Left ventricle myocardium superior (tissue), 1 donor: ENCODE measurements at regions not wholly inside any gene's neighbourhood (a gene's known extent, or its start where the extent isn't known, plus 50 kb on each side); places are given as distances from the start of the nearest gene placed in this dataset.
A peak's percentile ranks its signal among the peaks of the same experiment; 100 is the strongest.
"Not testable (repeated sequence)": the region's sequence is repeated elsewhere in the genome, so short reads cannot be mapped to it uniquely, and the experiment has no call there.

Experiments
- ATAC-seq: fragments of 200-7000 bp; cut with Tn5 transposase; one replicate; pipeline ENCODE4 v1.9.1; 2020; ENCODE audit warnings: mild to moderate bottlenecking, moderate library complexity
- DNase-seq: peaks from one replicate; pipeline ENCODE4 v3.0.0-alpha.2; 2020
- intact Hi-C: fragments of 100-400 bp; cut with micrococcal nuclease; formaldehyde crosslinking; loops from one replicate; pipeline ENCODE4 v1.11.0; 2022
- donor health status: DM: no; HTN: yes; CAD: no; lungs with severe emphysema.

DNA sequence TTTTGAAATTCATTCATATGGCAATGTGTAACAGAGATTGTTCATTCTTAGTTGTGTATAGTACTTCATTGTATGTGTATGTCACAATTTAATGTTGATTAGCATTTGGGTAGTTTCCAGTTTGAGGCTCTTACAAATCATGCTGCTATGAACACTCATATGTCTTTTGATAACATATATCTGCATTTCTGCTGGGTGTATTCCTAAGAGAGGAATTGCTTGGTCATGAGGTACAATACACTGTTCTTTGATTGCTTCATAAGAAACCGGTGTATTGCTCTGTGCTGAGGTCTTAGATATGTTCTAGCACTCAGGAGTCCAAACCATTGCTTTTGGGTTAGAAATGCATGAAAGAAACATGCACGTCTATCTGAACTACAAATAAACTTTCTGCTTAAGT lies 492.9 kb upstream of the JAG1 start:
- ATAC-seq = no peak
- intact Hi-C loops = no loop called here
- no peak for DNase-seq

DNA sequence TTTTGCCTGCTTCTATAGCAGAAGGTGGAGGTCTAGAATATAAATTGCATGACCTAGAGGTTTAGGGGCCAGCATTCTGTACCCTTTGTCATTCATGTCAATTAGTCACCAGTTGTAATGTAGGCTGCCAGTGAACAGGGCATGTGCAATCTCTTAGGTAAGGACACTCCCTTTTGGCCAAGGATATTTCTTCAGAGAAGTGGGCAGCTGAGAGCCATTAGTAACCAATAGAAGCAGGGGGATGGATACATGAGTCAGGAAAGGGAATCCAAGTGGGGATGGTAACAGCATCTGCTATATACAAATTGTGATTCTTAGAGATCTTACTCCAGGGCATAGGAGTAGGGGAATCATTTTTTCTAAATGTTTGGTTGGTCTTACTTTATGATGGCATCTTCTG lies 494.2 kb upstream of the JAG1 start:
- intact Hi-C loops = no loop called here
- no peak for ATAC-seq
- no peak for DNase-seq

DNA sequence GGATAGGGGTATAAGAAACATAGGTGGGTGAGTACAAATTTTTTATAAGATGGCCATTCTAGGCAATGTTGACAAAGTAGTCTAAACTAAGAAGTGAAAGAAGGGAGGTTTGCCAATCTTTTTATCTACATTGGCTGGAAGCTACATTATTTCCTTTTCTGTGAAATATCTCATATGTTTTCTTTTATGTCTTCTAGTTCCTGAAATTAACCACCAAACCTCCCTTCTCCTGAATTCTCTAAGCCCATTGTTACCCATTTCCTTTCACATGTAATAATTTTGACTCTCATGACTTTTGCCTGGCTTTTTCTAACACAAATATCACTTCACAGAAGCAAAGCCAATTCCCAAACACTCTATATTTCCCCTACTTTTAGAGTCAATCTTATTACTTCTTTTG lies 496.2 kb upstream of the JAG1 start:
- ATAC-seq (no peak), DNase-seq (no peak)
- intact Hi-C loops = no loop called here

DNA sequence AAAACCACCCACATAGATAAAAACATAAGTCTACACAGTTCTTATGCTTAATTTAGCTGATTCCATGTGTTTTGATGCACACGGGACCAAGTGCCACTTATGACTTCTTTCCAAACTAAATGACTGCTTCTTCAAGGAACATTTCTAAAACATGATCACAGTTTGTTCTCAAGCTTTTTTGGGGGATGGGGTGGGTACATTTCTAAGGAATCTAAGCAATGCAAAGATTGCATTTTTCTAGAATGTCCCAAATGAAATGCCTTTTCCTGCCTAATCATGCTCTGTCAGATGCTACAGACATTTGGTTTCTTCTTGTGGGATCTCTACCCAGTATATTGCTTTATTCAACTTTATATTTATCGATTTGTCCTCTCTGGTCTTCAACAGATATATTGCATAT lies 496.8 kb upstream of the JAG1 start:
- no peak for ATAC-seq

DNA sequence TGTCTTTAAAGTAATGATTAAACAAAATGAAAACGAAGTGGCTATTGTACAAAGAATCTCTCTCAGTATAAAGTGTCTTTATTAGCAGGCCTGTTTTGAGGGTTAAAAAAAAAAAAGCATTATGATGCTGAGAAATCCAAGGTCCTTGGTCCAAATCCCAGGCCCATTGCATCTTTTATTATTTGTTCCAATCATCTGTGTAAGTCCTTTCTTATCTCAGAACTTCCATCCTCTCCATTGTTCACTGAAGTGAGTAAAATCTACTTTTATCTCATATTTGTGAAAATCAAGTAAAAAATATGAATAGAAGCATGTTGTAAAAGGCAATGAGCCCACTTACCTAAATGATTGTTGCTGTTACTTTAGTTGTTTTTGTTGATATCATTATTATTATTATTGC lies 499.1 kb upstream of the JAG1 start:
- no peak for ATAC-seq
- no peak for DNase-seq
- intact Hi-C loops = no loop called here

More for the DNA sequence above, 496.8 kb upstream of the JAG1 start:
- intact Hi-C loops = no loop called here
- no peak for DNase-seq

DNA sequence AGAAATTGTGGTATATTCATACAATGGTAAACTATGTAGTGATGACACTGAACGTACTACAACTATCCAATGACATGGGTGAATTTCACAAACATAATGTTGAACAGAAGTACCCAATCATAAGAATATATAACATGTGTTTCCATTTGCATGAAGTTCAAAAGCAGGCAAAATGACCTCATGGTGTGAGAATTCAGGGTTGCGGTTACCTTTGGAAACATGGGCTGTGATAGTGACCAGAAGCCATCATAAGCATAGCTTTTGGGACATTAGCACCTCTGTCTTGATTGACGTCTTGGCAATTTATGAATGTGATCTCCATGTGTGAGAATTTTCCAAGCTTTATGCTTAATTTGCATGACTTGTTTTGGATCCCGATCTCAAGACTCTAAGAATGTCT lies 500.1 kb upstream of the JAG1 start:
- no peak for DNase-seq
- intact Hi-C loops = no loop called here

DNA sequence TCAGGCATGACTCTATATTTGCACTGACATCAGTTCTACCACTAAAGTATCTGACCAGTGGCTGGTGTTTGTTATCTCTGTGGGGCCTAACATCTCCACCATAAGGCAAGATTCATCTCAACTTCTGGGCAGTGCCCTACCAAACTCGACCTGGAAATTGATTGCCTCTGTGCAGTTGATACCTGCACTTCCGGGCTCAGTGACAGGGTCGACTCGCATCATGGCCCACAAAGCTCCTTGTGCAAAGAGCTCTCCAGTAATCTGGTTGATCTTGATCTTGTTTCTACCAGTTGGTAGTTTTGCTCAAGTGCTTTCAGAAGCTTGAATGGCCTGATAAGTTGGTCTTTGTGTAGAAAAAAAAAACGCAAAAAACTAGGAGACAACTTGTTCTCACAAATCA lies 501.1 kb upstream of the JAG1 start:
- intact Hi-C loops = no loop called here
- no peak for DNase-seq
- ATAC-seq = no peak

More for the DNA sequence above, 500.1 kb upstream of the JAG1 start:
- ATAC-seq = no peak

DNA sequence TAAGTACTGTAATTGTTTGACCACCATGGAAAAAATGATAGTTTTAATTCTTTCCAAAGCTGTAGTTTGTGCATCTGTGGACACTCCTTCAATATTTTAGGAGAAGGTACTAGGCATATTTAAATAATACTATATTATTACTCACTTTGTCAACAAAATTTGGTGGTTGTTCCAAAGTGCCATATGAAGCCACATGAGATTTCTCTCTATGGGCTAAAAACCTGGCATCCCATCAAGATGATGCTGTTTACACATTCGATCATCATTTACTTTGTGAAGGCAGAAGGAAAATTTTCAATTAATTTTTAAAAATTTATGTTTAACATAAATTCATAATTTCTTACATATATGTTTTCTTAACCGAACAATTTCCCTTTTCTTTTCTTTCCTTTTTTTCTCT lies 502.6 kb upstream of the JAG1 start:
- intact Hi-C loops = no loop called here
- DNase-seq (no peak), ATAC-seq (no peak)

DNA sequence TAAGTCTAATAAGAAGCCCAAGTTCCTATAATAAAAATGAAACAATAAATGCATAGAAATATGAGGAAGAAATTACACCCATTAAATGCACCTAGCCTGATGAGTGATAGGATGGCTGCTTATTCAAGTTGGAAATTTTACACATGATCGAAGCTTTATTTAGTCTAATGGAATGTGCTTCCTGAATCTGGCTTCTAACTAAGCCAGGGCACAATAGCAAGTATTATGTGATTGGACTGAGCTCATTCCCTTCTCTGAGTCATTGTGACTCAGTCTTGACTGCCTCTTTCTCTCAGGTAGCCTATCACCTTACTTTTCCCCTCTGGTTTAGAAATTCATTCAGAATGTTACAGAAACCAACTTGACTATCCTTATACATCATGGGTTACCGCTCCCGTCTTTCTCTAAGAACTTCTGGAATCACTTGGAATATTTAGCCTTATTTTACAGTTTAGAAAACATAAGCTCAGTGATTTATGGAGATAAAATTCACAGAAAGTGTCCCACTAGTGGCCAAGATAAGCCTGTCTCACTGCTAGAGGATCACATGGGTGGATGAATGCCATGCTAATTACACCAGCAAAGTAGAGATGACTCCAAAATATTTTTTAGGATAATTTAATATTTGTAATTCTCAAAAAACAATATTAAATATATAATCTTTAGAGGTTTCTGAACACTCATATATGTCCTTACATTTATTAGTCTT lies 505.3 kb upstream of the JAG1 start:
- intact Hi-C loops = no loop called here
- ATAC-seq (peak; percentile 45), DNase-seq (no peak)

DNA sequence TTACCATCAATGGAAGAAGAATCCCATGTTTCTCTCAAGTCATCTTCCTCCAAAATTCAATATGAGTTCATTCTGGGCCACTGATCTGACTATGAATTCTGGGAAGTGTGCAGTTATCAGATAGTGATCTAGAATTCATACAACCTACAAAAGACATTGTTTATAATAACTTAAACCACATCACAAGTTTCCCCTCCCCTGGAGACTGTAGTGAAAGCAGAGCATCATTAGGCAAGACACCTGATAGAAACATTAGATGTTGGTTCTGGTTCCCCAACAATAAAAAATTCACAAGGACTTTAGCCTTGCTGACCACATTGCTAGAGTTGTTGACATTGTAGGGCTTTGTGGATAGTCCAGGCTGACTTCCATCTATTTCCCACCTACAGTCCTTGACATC lies 506.4 kb upstream of the JAG1 start:
- intact Hi-C loops = no loop called here
- DNase-seq (no peak), ATAC-seq (no peak)

DNA sequence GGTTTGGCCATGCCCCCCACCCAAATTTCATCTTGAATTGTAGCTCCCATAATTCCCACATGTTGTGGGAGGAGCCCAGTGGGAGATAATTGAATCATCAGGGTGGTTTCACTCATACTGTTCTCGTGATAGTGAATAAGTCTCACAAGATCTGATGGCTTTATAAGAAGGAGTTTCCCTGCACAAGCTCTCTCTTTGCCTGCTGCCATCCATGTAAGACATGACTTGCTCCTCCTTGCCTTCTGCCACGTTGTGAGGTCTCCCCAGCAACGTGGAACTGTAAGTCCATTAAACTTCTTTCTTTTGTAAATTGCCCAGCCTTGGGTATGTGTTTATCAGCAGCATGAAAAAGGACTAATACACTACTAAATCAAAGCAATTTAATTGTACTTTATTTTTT lies 507.3 kb upstream of the JAG1 start:
- ATAC-seq, DNase-seq, intact Hi-C loops: not testable (repeated sequence)

DNA sequence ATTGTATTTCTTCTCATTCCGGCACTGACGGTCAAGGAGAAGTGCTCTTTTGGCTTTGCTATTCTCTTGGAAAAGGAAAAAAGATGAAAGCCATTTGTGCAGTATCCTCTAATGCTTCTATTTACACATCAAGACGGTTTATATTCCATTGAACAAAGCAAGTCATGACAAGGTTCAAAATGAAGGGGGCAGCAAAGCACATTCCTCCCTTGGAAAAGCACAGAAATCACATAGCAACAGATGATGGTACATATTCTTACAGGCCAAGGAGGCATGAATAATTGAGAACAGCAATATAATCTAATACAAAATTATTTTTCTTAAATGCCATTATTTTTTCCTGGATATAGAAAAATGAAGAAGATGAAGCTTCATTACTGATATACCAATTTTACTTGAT lies 508.2 kb upstream of the JAG1 start:
- DNase-seq (no peak), ATAC-seq (no peak)
- intact Hi-C loops = no loop called here

DNA sequence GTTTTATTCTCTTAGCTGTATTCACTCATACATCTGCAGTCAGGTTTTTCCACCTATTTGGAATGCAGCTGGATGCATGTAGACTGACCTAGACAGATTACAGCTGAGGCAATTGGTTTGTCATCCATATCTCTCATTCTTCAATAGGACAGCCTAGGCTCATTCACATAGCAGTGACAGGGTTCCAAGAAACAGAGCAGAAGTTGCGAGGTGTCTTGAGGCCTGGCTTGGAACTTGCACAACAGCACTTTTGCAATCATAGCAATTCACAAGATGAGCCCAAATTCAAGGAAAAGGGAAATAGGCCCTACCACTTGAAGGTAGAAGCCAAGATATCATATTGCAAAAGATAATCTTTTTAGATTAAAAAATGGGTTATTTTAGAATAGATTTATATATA lies 508.9 kb upstream of the JAG1 start:
- ATAC-seq = peak; percentile 65
- intact Hi-C loops = no loop called here
- DNase-seq = no peak

DNA sequence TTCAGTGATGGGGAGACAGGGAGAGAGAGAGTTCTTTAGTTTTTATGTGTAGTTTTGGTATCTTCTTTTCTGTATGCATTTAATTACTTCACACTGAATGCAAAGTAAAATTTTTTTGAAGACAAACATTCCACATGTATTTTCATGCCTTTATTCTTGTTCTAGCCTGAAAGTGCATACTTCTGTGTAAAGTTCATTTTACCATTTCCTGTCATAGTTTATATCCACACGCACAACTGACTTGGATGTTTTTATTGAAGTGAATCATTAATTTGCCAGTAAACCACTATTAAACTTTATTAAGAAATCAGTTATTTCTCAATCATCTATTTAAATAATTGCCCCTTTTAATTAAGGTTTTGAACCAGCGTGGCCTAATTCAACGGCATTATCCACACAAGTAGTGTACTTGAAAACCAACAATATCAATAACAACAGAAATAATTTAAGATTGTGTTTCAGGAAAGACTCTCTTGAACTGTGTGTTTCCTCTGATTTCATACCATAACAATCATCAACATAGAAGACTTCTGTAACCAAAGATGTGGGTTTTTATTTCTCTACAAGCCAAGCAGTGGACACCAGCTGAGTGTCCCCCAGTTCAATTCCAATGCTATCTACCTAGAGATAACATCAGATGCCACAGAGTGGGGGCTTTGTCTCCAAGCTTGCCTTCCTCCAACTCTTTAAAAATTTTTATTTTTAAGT lies 512.7 kb upstream of the JAG1 start:
- intact Hi-C loops = no loop called here
- no peak for ATAC-seq
- DNase-seq = no peak

DNA sequence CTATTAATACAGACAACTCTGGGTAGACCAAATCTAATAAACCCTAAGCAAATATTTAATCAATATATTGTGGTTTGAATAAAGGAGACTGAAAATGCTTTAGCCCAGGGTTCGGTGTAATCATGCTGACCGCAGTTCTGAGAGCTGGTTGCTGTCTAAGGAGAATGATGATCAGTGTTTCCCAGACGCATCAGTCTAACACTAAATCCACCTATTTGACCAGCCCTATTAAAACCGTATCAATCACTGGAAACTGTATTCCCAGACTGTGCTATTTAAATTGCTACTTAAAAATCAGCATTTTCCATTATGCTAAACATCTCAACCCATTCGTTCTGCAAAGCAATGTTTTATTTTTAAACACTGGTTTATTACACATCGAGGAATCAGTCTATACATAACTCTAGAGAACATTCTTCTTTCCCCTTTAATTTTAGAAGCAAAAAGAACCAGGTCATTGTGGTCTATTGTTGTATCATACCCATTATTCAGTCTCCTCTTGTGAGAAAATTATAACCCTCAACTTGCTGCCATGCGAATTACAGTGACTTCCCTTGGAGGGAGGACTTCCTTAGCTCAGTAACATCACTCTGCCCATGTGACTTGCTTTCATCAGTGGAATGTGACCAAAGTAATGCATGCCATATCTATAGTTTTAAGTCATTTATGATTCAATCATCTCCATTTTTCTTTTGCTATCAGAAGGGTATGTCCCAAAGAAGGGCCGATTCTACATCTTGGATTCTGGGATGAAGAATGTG lies 515.2 kb upstream of the JAG1 start:
- no peak for DNase-seq
- intact Hi-C loops = no loop called here
- no peak for ATAC-seq

DNA sequence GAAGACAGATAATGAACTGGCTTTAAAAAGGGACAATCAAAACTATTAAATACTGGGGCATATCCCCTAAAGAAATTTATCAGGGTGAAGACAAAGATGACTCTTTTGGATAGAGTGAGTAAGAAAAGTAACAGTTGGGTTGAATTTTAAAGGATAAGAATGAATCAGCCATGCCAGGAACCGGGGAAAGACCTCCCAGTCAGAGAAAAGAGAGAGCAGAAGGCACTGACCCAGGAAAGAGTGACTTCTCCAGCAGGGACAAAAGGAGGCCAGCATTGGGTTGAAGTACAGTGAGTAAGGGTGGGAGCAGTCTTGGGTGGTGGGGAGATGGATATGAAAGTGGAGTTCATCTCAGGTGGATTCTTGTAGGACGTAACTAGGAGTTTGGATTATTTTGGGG lies 516.9 kb upstream of the JAG1 start:
- ATAC-seq (no peak), DNase-seq (no peak)
- intact Hi-C loops = no loop called here

DNA sequence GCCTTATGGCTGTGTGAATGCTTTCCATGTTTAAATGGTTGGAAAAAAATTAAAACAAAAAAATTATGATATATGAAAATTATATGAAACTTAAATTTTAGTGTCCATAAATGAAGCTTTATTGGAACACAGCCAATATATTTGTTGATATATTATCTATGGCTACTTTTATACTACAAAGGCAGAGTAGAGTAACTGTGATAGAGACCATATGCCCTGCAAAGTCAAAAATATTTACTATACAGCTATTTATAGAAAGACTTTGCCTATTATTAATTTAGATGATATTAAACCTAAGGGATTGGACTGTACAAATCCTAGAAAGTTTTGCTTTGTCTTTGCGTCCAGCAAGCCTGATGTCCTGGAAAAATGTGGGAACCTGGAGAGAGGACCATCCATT lies 518.3 kb upstream of the JAG1 start:
- no peak for ATAC-seq
- intact Hi-C loops = no loop called here

DNA sequence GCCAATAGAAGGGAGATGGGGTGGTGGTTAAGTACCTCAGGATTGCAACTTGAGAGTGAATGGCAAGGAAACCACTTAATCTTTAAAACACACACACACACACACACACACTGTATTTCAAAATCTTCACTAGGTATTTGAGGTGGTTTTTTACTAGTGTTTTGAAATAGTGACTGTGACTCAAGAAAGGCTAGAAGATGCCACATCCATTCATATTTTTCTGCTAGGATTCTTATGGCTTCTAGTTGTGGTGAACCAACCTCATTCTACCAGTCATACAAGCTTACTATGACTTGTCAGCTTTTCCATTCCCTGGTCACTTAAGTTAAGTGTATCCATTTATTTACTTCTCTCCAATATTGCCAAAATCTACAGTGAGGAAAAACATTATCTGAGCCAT lies 519.4 kb upstream of the JAG1 start:
- no peak for DNase-seq
- no peak for ATAC-seq
- intact Hi-C loops = no loop called here

More for the DNA sequence above, 518.3 kb upstream of the JAG1 start:
- no peak for DNase-seq

DNA sequence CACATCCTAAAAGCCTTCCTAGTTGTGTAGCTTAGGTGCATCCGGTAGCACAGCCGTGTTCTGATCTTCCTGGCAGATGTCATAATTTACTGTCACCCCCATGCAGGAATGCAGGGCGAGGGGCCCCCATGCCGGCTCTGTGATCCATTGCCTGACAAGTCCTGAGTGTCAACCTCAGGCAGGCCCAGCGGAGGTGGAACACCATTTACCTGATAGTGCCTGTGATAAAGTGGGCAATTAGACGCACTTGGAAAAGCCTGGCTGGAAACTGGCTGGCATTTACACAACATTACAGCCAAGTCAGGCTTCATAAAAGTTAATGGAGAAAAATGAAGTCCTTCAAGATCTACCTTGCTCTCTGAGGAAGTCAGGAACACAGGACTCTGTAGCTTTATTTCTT lies 521.4 kb upstream of the JAG1 start:
- ATAC-seq (peak; percentile 92), DNase-seq (peak; percentile 49)
- intact Hi-C loops = no loop called here

DNA sequence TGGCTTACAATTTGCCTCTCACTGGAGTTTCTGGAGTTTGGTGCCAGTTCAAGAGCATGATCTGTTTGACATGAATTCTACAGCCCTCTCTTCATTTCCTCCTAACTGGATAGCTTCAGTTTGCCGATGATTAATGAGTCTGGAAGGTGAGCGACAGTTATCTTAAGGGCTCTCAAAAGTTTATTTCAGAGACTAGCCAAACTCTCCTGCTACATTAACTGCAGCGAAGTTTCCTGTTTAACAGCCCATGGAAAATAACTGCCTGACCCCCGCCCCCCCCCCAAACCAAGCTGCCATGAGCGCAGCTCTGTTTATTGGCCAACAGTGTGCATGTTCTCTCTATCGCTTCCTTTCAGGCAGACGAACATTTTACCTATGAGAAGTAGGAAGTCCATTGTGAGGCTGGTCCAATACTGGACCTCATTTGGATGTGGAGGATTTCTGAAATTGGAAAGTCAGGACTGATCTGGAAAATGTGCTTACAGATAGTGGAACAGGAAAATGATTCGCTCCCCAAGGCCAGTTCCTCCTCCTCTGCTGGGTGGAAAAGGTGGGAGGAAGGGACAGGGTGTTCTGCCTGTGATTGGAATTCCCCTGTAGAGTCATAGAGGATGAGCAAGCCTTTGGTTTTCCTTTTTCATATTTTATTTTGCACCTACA lies 522.2 kb upstream of the JAG1 start:
- DNase-seq (no peak), ATAC-seq (peak; percentile 55)
- intact Hi-C loops = no loop called here
